ENCODE measurements at regions not wholly inside any gene's neighbourhood (a gene's known extent, or its start where the extent isn't known, plus 50 kb on each side); places are given as distances from the start of the nearest gene placed in this dataset.

GRCh38 chr1:234536741-234537140, 57.8 kb upstream of the TARBP1 start:
- DNase-seq (ENCODE audit: low read depth in 2 of 2): no peak

GRCh38 chr1:234535763-234536515, 57.0 kb upstream of the TARBP1 start:
- no peak for DNase-seq (ENCODE audit: low read depth in 2 of 2)

- DNase-seq (ENCODE audit: low read depth in 2 of 2): no peak
Observed at GRCh38 chr1:234535218-234535617, 56.2 kb upstream of the TARBP1 start.

DNA sequence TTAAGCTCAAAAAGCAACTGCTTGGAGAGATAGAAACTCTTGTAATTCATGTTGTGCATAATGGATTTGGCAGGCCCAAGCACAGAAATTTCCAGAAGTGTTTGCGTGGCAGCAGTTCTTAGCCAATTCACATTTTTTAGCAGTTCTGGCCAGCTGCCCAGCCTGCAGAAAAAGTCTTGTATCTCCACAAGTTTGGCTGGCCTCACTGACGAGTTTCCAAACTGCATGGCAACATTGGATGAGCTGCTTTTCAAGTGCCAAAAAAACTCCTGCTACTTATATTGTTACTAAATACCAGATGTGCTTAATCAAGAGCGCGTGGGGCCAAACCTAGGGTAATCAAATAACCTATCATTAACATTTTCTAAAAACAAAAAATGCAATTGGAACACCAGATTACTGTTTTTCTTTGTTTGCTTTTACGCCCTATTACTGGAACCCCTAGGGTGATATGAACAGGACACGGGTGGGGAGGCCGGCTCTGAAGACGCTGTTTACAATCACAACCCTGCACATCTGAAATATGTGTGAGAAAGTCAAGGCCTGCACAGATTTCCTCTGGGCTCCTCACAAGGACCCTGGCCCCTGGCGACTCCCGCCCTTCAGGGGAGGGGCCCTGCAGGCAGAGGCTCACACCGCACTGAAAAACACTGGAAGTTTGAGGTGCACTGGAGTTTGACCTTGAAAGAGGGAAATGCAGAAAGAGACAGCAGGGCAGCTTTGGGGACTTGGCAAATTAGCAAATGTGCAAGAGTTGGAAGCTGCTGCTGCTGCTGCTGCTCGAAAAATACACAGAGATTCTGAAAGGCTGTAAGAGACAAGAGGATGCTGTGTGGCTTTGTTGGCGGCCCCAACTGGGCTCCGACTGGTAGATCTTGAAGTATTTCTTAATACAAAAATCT, 55.2 kb upstream of the TARBP1 start:
- DNase-seq (ENCODE audit: low read depth in 2 of 2): no peak

- no peak for DNase-seq (ENCODE audit: low read depth in 2 of 2)
Observed at GRCh38 chr1:234533034-234533891, 54.3 kb upstream of the TARBP1 start.

- DNase-seq (ENCODE audit: low read depth in 2 of 2): no peak
Observed at GRCh38 chr1:234532503-234532922, 53.5 kb upstream of the TARBP1 start.

DNA sequence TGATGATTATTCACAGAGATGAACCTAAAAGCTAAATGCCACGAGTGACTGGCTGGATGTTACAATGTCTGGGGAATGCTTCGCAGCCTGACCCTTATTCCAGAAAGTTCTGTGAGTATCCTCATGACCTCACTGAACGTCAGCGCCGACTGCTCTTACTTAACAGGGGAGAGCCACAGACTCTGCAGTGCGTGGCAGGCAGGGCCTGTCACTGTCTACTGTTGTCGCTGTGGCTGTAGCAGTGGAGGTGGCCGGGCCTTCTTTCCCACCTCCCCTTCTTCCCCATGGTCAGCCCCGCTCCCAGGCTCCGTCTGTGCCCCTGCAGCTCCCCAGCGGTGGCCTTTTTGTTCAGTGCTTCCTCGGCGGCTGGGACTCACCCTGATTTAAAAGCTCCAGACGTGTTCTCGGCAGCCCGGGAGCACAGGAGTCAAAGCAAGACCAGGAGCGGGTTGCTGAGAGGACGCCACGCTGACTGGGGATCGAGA, 52.2 kb upstream of the TARBP1 start:
- DNase-seq (ENCODE audit: low read depth in 2 of 2): no peak

DNA sequence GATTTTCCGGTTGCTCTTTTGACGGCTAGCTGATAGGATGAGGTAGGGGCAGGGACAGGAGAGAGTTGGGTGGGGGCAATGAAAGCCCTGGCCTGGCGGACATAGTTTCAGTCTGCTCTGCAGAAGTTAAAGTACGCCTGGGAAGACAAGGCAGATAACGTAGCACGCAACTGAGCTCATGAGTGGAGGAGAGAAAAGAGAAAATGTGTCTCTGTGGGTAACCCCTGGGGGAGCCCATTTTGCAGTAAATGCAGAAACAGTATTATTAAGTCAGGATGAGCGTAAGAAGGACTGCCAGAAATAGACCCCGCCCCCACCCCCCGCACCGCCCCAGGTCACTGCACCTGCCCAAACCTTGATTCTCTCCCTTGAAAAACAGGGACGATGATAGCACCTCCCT, 51.7 kb upstream of the TARBP1 start:
- DNase-seq (ENCODE audit: low read depth in 2 of 2): no peak

GRCh38 chr1:234529950-234530237, 50.9 kb upstream of the TARBP1 start:
- DNase-seq (ENCODE audit: low read depth in 2 of 2): no peak

DNA sequence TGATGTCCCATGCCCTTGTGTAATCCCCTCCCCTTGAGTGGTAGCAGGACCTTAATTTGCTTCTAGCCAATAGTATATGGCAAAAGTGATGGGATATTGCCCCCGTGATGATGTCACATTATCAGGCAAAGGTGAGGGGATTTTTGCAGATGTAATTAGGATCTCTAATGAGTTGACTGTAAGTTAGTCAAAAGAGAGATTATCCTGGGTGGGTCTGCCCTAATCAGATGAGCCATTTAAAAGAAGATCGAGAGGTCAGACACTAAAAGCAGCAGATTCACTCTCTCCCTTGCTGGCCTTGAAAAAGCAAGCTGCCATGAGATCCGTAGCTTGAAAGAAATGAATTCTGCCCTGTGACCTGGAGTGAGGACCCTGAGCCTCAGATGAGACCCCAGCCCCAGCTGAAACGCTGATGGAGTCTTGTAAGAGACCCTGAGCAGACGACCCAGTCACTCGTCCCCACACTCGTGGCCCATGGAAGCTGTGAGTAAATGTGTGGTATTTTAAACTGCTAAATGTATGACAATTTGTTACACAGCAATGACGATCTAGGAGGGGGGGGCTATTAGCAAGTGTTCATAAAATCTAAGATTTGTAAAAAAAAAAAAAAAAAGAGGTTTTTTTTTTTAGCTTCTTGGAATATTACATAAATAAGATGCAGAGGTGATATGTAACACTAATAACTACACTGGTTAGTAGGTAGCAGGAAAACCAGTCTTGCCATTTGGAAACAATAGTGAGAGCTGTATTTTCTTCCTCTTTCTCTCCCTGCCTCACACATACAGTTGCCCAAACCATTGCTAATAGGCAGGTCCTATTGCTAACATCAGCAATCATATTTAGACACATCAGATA, 50.3 kb upstream of the TARBP1 start:
- DNase-seq (ENCODE audit: low read depth in 2 of 2): no peak

All from stimulated activated CD4-positive, alpha-beta T cell treated with anti-CD3 and anti-CD28 coated beads, Interleukin-15, amount 100 ng/mL, for 48 hours (primary cell).